ENCODE measurements at regions not wholly inside any gene's neighbourhood (a gene's known extent, or its start where the extent isn't known, plus 50 kb on each side); places are given as distances from the start of the nearest gene placed in this dataset.

GRCh38 chr9:101878734-101879133 is 140.3 kb upstream of the GRIN3A start:
- TF ChIP-seq CTCF (IDR thresholded peaks at IDR 0.05) (no peak), REST (IDR thresholded peaks at IDR 0.05; ENCODE audit: low read depth, low read length) (no peak), MAX (IDR thresholded peaks at IDR 0.05; ENCODE audit: low read depth) (no peak), EZH2phosphoT487 (IDR thresholded peaks at IDR 0.05; ENCODE audit: borderline replicate concordance, low read depth) (no peak), CHD2 (IDR thresholded peaks at IDR 0.05; ENCODE audit: low read length, partially characterized antibody) (no peak), USF2 (IDR thresholded peaks at IDR 0.05; ENCODE audit: borderline replicate concordance, low read depth, low read length) (no peak), GABPA (IDR thresholded peaks at IDR 0.05; ENCODE audit: low read depth) (no peak), RCOR1 (IDR thresholded peaks at IDR 0.05; ENCODE audit: low read length) (no peak), SMC3 (IDR thresholded peaks at IDR 0.05; ENCODE audit: low read depth, low read length) (no peak), USF1 (IDR thresholded peaks at IDR 0.05; ENCODE audit: borderline replicate concordance, low read depth) (no peak), FOXM1 (IDR thresholded peaks at IDR 0.05; ENCODE audit: low read depth) (no peak)
